ENCODE measurements at regions not wholly inside any gene's neighbourhood (a gene's known extent, or its start where the extent isn't known, plus 50 kb on each side); places are given as distances from the start of the nearest gene placed in this dataset.

- TF ChIP-seq CTCF (IDR thresholded peaks at IDR 0.05) (no peak), POLR2A (IDR thresholded peaks at IDR 0.05) (no peak)
Measured at GRCh38 chr2:165008730-165009315, 53.5 kb upstream of the SLC38A11 start.

Measured in right lobe of liver (tissue), 4 donors.